GM13976 (cell line): ENCODE measurements at regions not wholly inside any gene's neighbourhood (a gene's known extent, or its start where the extent isn't known, plus 50 kb on each side); places are given as distances from the start of the nearest gene placed in this dataset.

Experiments used
- DNase-seq: peaks from one replicate; pipeline ENCODE4 v3.0.0; 2012; ENCODE audit warnings: low spot score
- CTCF ChIP-seq: IDR thresholded peaks from 2 replicates; pipeline ENCODE4 v1.5.1; 2012; ENCODE audit warnings: borderline replicate concordance, mild to moderate bottlenecking; ENCODE audit not compliant: insufficient read depth; ENCODE audit errors: extremely low read depth, missing control alignments, control extremely low read depth
- in situ Hi-C: fragments of 300-500 bp; cut with MboI; formaldehyde crosslinking; loops from one replicate; pipeline ENCODE4 v1.12.0; 2022; ENCODE audit warnings: low sequenced_read_pairs, mixed read lengths, inconsistent platforms; ENCODE audit not compliant: unreplicated experiment

DNA sequence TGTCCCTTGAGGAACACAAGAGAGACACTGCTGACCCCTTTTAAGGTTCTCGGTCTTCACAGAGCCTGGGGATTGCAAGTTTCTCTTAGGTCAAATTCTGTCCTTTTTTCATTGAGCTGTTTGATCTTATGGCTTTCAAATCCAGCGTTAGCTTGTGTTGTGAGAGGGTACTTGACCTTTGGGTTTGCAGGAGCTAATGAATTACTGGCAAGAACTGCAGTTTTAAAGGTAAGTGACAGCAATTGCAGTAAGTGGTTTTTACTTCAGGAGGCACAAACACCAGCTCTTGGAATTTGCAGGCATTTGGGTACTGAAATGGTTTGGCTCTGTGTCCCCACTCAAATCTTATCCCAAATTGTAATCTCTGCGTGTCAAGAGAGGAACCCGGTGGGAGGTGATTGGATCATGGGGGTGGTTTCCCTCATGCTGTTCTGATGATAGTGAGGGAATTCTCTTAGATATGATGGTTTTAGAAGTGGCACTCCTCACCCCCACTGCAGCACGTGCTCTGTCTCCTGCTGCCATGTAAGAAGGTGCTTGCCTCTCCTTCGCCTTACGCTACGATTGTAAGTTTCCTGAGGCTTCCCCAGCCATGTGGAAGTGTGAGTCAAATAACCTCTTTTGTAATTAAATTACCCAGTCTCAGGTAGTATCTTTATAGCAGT lies 134.5 kb upstream of the LYPLAL1 start:
- TF ChIP-seq CTCF: no peak
- DNase-seq: no peak
- in situ Hi-C loops: no loop called here

DNA sequence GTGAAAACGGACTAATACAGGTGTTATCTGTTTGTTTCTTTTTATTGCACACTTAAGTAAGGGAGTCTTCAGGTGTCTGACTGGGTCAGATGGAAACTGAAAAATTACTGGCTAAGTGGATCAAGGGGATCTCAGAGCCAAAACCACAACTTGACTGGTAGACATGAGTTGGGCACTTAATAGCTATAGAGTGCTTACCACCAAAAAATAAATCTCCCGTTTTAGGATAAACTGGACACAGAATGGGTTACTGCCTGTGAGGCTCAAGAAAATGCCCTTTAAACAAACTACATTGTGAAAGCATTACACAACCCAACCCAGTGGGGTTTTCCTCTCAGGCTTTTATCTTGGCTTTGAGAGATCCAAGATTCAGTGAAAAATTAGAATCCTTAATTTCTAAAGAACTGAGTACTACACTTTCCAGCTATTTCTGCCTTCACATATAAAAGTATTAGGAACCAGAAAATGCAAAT lies 134.0 kb upstream of the LYPLAL1 start:
- DNase-seq: no peak
- in situ Hi-C loops: no loop called here
- no peak for TF ChIP-seq CTCF

DNA sequence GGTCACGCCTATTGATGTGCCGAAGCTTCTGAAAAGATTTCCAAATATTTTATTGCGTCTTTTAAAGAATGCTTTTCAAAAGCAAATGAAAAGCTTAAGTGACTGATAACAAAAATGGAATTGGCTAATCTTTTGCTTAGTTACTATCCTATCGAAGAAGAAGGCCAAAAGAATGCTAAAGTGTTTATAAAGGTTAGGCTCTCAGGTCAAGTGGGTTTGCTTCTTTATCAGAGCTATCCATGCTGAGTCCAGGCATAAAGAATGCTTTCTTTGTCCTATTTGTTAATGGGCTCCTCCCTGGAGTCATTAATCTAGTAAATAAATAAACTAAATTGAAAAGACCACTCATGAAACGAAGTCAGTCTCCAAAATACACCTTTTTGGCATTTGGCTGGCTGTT lies 133.4 kb upstream of the LYPLAL1 start:
- TF ChIP-seq CTCF: no peak
- DNase-seq: no peak
- in situ Hi-C loops: no loop called here

GRCh38 chr1:219041141-219041540 lies 132.5 kb upstream of the LYPLAL1 start:
- in situ Hi-C loops: no loop called here
- no peak for DNase-seq

GRCh38 chr1:219041818-219042217 lies 131.9 kb upstream of the LYPLAL1 start:
- in situ Hi-C loops: no loop called here
- DNase-seq: no peak

More at GRCh38 chr1:219041141-219041540, 132.5 kb upstream of the LYPLAL1 start:
- TF ChIP-seq CTCF: no peak

DNA sequence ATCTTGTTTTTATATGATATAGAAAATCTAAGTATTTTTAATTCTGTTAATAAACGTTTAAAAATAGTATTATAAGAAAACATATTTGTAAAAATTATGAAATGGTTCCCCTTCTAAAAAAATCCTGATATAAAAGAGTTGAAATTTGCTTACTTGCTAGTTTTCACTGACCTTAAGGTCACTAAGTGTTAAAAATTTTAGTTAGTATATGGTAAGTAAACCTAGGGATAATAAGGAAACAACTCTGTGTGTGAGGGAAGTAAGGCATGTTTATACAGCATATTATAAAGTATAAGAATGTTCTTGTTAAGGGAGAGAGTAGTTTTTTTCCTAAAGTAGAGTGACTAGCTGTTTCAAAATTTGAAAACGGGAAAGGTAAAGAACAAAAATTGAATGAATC lies 130.9 kb upstream of the LYPLAL1 start:
- DNase-seq: no peak
- in situ Hi-C loops: no loop called here

More at GRCh38 chr1:219041818-219042217, 131.9 kb upstream of the LYPLAL1 start:
- TF ChIP-seq CTCF: no peak

More for the DNA sequence above, 130.9 kb upstream of the LYPLAL1 start:
- no peak for TF ChIP-seq CTCF
